GM21423 (cell line): ENCODE measurements at regions not wholly inside any gene's neighbourhood (a gene's known extent, or its start where the extent isn't known, plus 50 kb on each side); places are given as distances from the start of the nearest gene placed in this dataset.
A peak's percentile ranks its signal among the peaks of the same experiment; 100 is the strongest.

ENCODE experiments used
- ATAC-seq: cut with Tn5 transposase; IDR thresholded peaks from one replicate; pipeline ENCODE4 v1.9.1; 2021; ENCODE audit warnings: mild to moderate bottlenecking, moderate library complexity; ENCODE audit not compliant: unreplicated experiment

DNA sequence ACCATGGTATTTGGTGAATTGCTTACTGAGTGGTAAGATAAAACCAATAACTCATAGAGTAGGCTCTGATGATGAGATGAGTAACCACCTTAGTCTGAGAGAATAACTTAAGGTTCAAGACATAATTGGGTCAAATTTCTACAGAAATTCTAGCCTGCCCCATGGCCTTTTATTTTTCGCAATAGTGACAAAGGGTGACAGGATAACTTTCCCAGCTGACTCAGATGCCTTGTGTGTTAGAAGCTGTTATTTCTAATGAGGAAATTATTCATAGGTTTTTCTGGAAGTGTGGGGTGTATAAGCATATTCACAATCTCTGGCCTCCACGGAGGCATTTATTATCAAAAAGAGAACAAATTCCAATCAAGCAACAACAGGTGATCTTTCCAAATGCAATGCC lies 159.0 kb downstream of the NUP35 start:
- ATAC-seq = no peak

- no peak for ATAC-seq
Measured at GRCh38 chr2:183284606-183285005, 160.4 kb downstream of the NUP35 start.

DNA sequence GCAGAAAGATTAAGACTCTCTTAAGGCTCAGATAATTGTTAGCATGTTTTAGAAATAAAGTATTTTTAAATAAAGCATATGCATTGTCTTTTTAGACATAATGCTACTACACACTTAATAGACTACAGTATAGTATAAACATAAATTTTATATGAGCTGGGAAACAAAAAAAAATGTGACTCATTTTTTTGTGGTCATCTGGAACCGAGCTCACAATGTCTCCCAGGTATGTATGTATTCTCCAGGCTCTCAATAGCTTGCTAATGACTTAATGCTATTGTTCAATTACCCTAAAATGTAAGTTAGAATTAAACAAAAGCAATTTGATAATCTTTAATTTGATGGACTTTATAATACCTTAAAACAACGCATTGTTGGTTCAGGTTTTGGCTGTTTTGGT lies 167.2 kb downstream of the NUP35 start:
- ATAC-seq = no peak

DNA sequence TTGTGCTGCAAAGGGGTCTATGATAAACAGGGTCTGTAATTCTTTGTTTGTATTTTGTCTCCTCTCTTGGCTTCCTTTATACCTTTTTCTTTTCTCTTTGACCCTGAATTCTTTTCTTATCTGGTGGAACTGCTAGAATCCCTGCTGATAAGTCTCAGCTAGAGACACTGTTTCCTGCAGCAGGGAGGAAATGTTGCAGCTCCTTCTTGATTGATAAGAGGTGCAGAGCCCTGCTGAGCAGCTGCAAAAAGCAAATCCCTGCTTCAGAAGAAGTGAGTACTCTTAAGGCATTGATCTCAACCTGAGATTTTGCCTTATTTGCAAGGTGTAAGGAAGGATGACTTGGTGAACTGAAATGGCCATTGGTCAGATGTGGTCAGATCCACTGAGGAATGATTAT lies 167.8 kb downstream of the NUP35 start:
- no peak for ATAC-seq

- no peak for ATAC-seq
Measured at GRCh38 chr2:183339311-183339710, 215.1 kb downstream of the NUP35 start.

DNA sequence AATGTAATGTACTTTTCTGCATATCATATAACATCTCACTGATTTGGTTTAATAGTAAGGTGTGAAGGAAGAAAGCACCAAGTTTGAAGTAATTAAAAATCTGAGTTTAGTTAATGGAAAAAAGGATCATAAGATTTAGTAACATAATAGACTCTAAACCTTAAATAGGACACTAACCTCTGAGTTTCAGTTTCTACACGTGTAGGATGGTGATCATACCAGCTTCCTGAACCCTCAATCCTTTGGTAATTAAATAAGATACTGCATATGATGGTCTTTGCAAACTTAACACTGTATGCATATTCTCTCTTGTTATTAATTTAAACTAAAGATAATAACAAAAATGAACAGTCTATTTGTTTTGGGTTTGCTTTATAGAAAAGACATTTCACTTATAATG lies 216.8 kb downstream of the NUP35 start:
- ATAC-seq = no peak

DNA sequence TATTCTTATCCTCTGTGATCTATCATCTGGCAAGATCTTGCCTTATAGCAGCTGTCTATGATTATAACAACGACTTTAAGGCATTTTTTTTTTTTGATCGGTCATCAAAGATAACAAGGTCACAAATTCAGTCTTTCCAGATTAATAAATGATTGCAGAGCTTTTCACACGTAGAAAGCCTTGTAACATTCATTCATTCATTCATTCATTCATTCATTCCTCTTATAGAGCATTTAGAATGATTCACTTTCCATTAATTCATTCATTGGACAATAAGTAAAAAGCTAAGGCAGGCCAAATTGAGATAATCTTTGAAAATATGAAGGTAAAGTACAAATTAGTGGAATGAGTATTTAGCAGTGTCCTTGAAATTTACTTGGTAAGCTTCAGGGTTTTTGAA lies 223.7 kb downstream of the NUP35 start:
- ATAC-seq = no peak

GRCh38 chr2:183348492-183348891 lies 224.2 kb downstream of the NUP35 start:
- peak; percentile 74 for ATAC-seq

- ATAC-seq = peak; percentile 45
Measured at GRCh38 chr2:183349091-183349490, 224.8 kb downstream of the NUP35 start.

- ATAC-seq = no peak
Measured at GRCh38 chr2:183359867-183360266, 235.6 kb downstream of the NUP35 start.

GRCh38 chr2:183371545-183371944 lies 247.3 kb downstream of the NUP35 start:
- ATAC-seq = no peak

DNA sequence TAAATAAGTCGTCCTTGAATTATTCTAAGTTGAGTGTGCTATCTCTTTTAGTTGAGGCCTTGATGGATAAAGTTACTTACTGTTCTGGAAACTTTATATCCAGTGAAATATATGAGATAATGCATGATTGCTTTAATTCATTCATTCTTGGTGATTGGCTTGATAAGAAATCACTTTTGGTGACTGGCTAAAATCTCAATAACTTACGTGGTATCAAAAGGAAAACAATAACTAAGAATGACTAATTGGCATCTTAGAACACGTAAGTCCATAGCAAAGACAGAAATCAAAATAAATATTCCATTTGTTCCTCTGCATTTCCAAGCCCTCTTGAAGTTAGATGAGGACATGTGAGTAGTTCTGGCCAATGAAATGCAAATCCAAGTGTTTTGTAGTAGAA lies 251.6 kb downstream of the NUP35 start:
- no peak for ATAC-seq

GRCh38 chr2:183383854-183384253 lies 259.6 kb downstream of the NUP35 start:
- ATAC-seq = no peak

DNA sequence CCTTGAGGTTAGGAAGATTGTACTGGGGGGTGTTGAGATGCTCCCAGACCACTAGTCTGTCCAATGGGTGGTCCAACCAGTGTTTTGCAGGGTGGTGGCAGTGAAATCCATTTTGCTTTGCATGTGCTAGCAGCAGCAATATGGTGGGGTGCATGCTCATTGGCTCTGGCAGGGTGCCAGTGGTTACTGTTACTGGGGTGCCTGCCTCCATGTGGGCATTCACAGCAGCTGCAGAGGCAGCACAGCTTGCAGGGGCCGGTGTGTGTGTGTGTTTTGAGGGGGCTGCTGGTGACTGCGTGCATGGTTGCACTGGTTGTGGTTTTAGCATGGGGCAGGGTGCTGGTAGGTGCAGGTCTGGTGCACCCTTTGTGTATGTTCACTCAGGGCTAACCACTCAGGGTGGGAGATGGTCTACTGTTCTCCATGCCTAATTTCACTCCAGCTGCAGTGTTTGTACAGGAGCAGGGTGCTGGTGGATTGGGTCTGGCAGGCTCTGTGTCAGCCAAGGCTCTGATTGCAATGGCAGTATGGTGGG lies 265.4 kb downstream of the NUP35 start:
- ATAC-seq = no peak

DNA sequence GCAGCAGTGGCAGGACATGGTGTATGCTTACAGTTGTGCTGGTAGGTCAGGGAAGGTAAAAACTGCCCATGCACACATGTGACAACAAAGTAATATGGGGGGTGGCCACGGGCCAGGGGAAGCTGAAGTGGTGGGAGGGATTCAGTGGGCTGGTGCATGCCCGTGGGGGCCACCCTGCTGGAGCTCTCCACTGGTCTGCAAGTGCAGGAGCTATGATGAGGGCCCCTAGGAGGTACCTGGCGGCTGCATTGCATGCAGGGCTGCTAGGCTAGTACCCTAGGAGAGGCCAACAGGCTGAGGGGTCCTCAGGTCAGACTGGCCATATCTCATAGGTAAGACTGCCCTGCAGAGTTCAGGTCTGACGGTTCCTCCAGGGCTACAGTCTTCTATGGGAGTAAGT lies 265.9 kb downstream of the NUP35 start:
- ATAC-seq = no peak

DNA sequence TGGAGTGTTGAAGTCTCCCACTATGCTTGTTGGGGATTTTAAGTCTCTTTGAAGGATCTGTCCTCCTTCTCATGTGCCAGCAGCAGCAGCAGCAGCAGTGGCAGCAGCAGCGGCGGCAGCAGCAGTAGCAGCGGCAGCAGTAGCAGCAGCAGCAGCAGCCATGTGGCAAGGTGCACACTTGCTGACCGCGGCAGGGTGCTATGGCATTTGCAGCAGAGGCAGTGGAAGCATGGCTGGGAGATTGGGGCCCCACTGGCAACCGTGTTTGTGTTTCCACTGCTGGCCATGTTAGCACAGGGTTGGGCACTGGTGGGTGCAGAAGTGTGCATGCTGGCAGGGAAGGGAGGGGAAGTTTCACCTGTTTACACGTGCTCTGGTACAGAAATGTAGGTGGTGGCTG lies 280.1 kb downstream of the NUP35 start:
- ATAC-seq = no peak

- ATAC-seq = no peak
Measured at GRCh38 chr2:183408562-183408961, 284.3 kb downstream of the NUP35 start.

DNA sequence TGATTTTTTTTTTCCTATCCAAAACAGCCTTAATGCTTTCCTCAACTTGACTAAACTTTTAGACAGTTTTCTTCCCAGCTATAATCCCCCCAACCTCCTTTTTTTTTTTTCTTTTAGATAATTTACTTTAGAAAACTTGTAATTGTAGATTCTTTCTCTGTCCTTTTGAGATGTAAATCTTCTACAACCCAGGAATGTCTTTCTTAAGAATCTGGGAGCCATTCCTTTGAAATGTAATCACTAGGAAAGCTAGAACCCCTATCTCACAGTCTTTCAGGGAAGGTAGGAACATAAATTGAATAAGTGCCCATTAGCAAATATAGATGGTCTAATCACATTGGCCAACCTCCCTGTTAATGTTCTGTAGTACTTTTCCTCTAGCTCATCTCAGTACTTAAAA lies 285.4 kb downstream of the NUP35 start:
- ATAC-seq = no peak

DNA sequence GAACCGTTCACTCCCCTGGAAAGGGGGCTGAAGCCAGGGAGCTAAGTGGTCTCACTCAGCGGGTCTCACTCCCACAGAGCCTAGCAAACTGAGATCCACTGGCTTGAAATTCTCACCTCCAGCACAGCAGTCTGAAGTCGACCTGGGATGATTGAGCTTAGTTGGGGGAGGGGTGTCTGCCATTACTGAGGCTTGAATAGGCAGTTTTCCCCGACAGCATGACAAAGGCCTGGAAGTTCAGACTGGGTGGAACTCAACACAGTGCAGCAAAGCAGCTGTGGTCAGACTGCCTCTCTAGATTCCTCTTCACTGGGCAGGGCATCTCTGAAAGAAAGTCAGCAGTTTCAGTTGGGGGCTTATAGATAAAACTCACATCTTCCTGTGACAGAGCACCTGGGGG lies 292.5 kb downstream of the NUP35 start:
- ATAC-seq = no peak

GRCh38 chr2:183426825-183427224 lies 302.6 kb downstream of the NUP35 start:
- ATAC-seq = no peak

- no peak for ATAC-seq
Measured at GRCh38 chr2:183427558-183427957, 303.3 kb downstream of the NUP35 start.

DNA sequence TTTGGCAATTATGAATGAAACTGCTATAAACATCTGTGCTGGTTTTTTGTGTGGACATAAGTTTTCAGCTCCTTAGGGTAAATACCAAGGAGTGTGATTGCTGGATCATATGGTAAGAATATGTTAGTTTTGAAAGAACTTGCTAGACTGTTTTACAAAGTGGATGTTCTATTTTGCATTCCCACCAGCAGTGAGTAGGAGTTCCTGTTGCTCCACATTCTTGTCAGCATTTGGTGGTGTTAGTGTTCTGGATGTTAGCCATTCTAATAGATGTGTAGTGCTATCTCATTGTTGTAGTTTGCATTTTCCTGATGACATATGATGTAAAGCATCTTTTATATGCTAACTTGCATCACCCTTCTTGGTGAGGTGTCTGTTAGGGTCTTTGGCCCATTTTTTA lies 304.6 kb downstream of the NUP35 start:
- no peak for ATAC-seq

DNA sequence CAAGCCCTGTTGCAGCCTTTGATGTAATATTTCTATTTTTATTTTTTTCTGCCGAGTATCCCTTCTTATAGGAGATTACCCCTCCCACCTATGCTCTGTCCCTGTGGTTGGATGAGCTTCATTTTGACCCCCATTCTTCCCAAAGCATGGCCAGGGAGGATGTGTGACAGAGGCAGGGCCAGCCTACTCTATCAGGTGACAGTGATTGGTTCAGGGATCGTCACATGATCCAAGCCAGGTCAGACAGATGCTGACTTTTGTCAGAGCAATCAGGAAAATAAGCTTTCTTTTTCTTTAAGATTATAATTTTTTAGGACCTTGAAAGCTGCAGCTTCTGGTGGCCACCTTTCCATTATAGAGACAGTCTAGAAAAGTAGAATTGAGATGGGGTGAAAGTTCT lies 314.3 kb downstream of the NUP35 start:
- ATAC-seq = no peak

- ATAC-seq = no peak
Measured at GRCh38 chr2:183455056-183455455, 330.8 kb downstream of the NUP35 start.
